ENCODE measurements at regions not wholly inside any gene's neighbourhood (a gene's known extent, or its start where the extent isn't known, plus 50 kb on each side); places are given as distances from the start of the nearest gene placed in this dataset.

DNA sequence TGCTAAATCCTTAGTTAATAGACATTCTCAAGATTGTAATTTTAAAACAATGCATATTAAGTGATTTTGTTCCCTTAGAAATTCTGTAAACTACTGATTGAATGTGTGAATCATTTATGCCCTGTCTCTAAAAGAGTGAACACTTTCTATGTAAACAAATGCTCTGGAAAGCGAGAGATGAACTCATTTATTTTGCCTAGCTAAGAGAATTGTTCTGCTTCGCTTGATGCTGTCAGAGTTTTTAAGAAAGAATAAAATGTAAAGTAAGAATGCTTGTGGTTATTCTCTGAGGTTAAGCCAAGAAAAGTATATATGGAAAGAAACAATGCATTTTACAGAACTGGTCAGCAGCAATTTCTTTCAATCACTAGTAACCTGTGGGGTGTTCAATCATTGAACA is 347.4 kb upstream of the NUDT12 start:
- H4K5ac ChIP-seq (ENCODE audit: low read depth, low read length) = no peak overlapping the region
- H3K4me3 ChIP-seq (ENCODE audit: insufficient read depth, low read depth, low read length) = no peak overlapping the region
- H3K4me1 ChIP-seq (ENCODE audit: control insufficient read depth, insufficient read depth, low read length) = no peaks in the 10 kb centered on the region
- no peak overlapping the region for H3K27ac ChIP-seq (ENCODE audit: insufficient read depth, low read length)
- no peak overlapping the region for H3K9ac ChIP-seq (ENCODE audit: low read depth, low read length)
- dilution Hi-C loops (cut with HindIII; ENCODE audit: low sequenced_read_pairs, unreplicated experiment) (no loop called here), intact Hi-C loops (cut with micrococcal nuclease) (no loop called here), in situ Hi-C loops (cut with MboI; ENCODE audit: low sequenced_read_pairs) (no loop called here)
- ChIA-PET POLR2A (ENCODE audit: unreplicated experiment) (no interaction called here), CTCF (no interaction called here)
- no peak overlapping the region for H2BK20ac ChIP-seq (ENCODE audit: low read depth, low read length)
- no peak overlapping the region for H2BK5ac ChIP-seq (ENCODE audit: low read depth, low read length, poor library complexity, severe bottlenecking)
- no peak overlapping the region for H3K56ac ChIP-seq (ENCODE audit: extremely low read depth, insufficient read depth, low read length)
- H2AFZ ChIP-seq (replicated peaks; ENCODE audit: low read length, poor library complexity) = no peak overlapping the region
- H3K79me1 ChIP-seq (ENCODE audit: low read depth in 1 of 2, low read length in 2 of 2) = no peaks in the 10 kb centered on the region
- BruUV-seq (replicated peaks) = no TSS peak
- ATAC-seq (ENCODE audit: low read depth) = no peak
- no peaks in the 10 kb centered on the region for H3K9me1 ChIP-seq (ENCODE audit: insufficient read depth, low read length)
- H4K20me1 ChIP-seq (ENCODE audit: insufficient read depth, low read length) = no peaks in the 10 kb centered on the region
- WGBS, 2 experiments (ENCODE audit: extremely low coverage in 2 of 2, insufficient read length in 1 of 2) = no CpG with 5 or more reads among the region's 2 CpGs
- H4K8ac ChIP-seq (ENCODE audit: low read depth in 2 of 2, low read length in 2 of 2) = no peak overlapping the region
- H2AK9ac ChIP-seq (replicated peaks; ENCODE audit: low read depth, low read length, poor library complexity) = no peak overlapping the region
- TF ChIP-seq RCOR1 (IDR thresholded peaks at IDR 0.05; ENCODE audit: insufficient replicate concordance, low read length) (no peak), RFX5 (IDR thresholded peaks at IDR 0.05; ENCODE audit: low read depth, low read length) (no peak)
- H3K9me3 ChIP-seq (ENCODE audit: control insufficient read depth, insufficient read depth, low read length) = no peaks in the 10 kb centered on the region
- no peak overlapping the region for H2BK15ac ChIP-seq (ENCODE audit: low read depth, low read length)
- no peaks in the 10 kb centered on the region for H3K36me3 ChIP-seq (ENCODE audit: control insufficient read depth, insufficient read depth, low read length)
- H2AK5ac ChIP-seq (ENCODE audit: low read depth, low read length) = no peak overlapping the region
- no peaks in the 10 kb centered on the region for H3K27me3 ChIP-seq (ENCODE audit: control insufficient read depth, insufficient read depth, low read length)
- no peak overlapping the region for H4K91ac ChIP-seq (ENCODE audit: insufficient read depth, low read depth, low read length)
- no peak overlapping the region for H3K18ac ChIP-seq (ENCODE audit: low read depth, low read length)
- DNase-seq = no peak
- H3K23ac ChIP-seq (ENCODE audit: low read depth, low read length) = no peak overlapping the region
- H2BK120ac ChIP-seq (ENCODE audit: low read depth, low read length) = no peak overlapping the region
- no peak overlapping the region for H3K4ac ChIP-seq (ENCODE audit: low read depth, low read length)
- no peak overlapping the region for H3K14ac ChIP-seq (replicated peaks; ENCODE audit: low read depth, low read length)
- no peak overlapping the region for H3K4me2 ChIP-seq (ENCODE audit: low read depth, low read length)

Measured in IMR-90 (cell line).